ENCODE measurements at regions not wholly inside any gene's neighbourhood (a gene's known extent, or its start where the extent isn't known, plus 50 kb on each side); places are given as distances from the start of the nearest gene placed in this dataset.

- ChIA-PET CTCF (no interaction called here), POLR2A (ENCODE audit: unreplicated experiment) (no interaction called here)
- no peak overlapping the region for H4K8ac ChIP-seq (ENCODE audit: low read depth in 2 of 2, low read length in 2 of 2)
- no peak overlapping the region for H4K5ac ChIP-seq (ENCODE audit: low read depth, low read length)
- H2BK15ac ChIP-seq (ENCODE audit: low read depth, low read length), result no peak overlapping the region
- no peak overlapping the region for H2AK9ac ChIP-seq (replicated peaks; ENCODE audit: low read depth, low read length, poor library complexity)
- H2BK5ac ChIP-seq (ENCODE audit: low read depth, low read length, poor library complexity, severe bottlenecking), result no peak overlapping the region
- no peak overlapping the region for H2AK5ac ChIP-seq (ENCODE audit: low read depth, low read length)
- H3K27ac ChIP-seq (ENCODE audit: insufficient read depth, low read length), result no peak overlapping the region
- dilution Hi-C loops (cut with HindIII; ENCODE audit: low sequenced_read_pairs, unreplicated experiment), result no loop called here
- no peak overlapping the region for H3K4ac ChIP-seq (ENCODE audit: low read depth, low read length)
- no peak overlapping the region for H3K18ac ChIP-seq (ENCODE audit: low read depth, low read length)
- H3K14ac ChIP-seq (replicated peaks; ENCODE audit: low read depth, low read length), result no peak overlapping the region
- no peak for TF ChIP-seq CTCF (conservative IDR thresholded peaks at IDR 0.05; ENCODE audit: low read depth, low read length)
- TF ChIP-seq RFX5 (IDR thresholded peaks at IDR 0.05; ENCODE audit: low read depth, low read length), result no peak
- no peak for TF ChIP-seq ELK1 (IDR thresholded peaks at IDR 0.05; ENCODE audit: borderline replicate concordance, low read depth, low read length)
- TF ChIP-seq MAZ (IDR thresholded peaks at IDR 0.05; ENCODE audit: borderline replicate concordance, low read depth, low read length), result no peak
- TF ChIP-seq SMC3 (IDR thresholded peaks at IDR 0.05; ENCODE audit: low read depth, low read length), result no peak
- no peak for TF ChIP-seq POLR2A (IDR thresholded peaks at IDR 0.05; ENCODE audit: low read depth, low read length)
- TF ChIP-seq CEBPB (IDR thresholded peaks at IDR 0.05; ENCODE audit: low read depth, low read length), result no peak
- TF ChIP-seq MXI1 (IDR thresholded peaks at IDR 0.05; ENCODE audit: borderline replicate concordance, low read depth, low read length), result no peak
- TF ChIP-seq RCOR1 (IDR thresholded peaks at IDR 0.05; ENCODE audit: insufficient replicate concordance, low read length), result no peak
- TF ChIP-seq USF2 (IDR thresholded peaks at IDR 0.05; ENCODE audit: low read depth, low read length), result no peak
- TF ChIP-seq RAD21 (IDR thresholded peaks at IDR 0.05; ENCODE audit: low read length), result no peak
- TF ChIP-seq FOS (IDR thresholded peaks at IDR 0.05; ENCODE audit: low read depth, low read length), result no peak
- no peak for TF ChIP-seq NFE2L2 (IDR thresholded peaks at IDR 0.05; ENCODE audit: low read depth, low read length)
- TF ChIP-seq BHLHE40 (IDR thresholded peaks at IDR 0.05; ENCODE audit: low read depth, low read length), result no peak
- TF ChIP-seq MAFK (IDR thresholded peaks at IDR 0.05; ENCODE audit: low read depth, low read length), result no peak
- no peak for TF ChIP-seq CHD1 (IDR thresholded peaks at IDR 0.05; ENCODE audit: low read depth, low read length)
- no peak overlapping the region for H3K56ac ChIP-seq (ENCODE audit: extremely low read depth, insufficient read depth, low read length)
- ATAC-seq (ENCODE audit: low read depth) (no peak), DNase-seq (no peak)
- BruUV-seq (replicated peaks), result no TSS peak
- no peaks in the 10 kb centered on the region for H3K79me1 ChIP-seq (ENCODE audit: low read depth in 1 of 2, low read length in 2 of 2)
- H2BK20ac ChIP-seq (ENCODE audit: low read depth, low read length), result no peak overlapping the region
- intact Hi-C loops (cut with micrococcal nuclease), result no loop called here
- peaks cover 2% of the 10 kb centered on the region; the same call in 1 of the 2 replicates for H3K9me3 ChIP-seq (ENCODE audit: control insufficient read depth, insufficient read depth, low read length)
- no peak overlapping the region for H3K4me2 ChIP-seq (ENCODE audit: low read depth, low read length)
- H2AFZ ChIP-seq (replicated peaks; ENCODE audit: low read length, poor library complexity), result no peak overlapping the region
- no peak overlapping the region for H4K91ac ChIP-seq (ENCODE audit: insufficient read depth, low read depth, low read length)
- no peaks in the 10 kb centered on the region for H3K4me1 ChIP-seq (ENCODE audit: control insufficient read depth, insufficient read depth, low read length)
- H3K4me3 ChIP-seq (ENCODE audit: insufficient read depth, low read depth, low read length), result no peak overlapping the region
- H3K9me1 ChIP-seq (ENCODE audit: insufficient read depth, low read length), result no peaks in the 10 kb centered on the region
- H3K23ac ChIP-seq (ENCODE audit: low read depth, low read length), result no peak overlapping the region
- H3K36me3 ChIP-seq (ENCODE audit: control insufficient read depth, insufficient read depth, low read length), result no peaks in the 10 kb centered on the region
- no peaks in the 10 kb centered on the region for H4K20me1 ChIP-seq (ENCODE audit: insufficient read depth, low read length)
- in situ Hi-C loops (cut with MboI; ENCODE audit: low sequenced_read_pairs), result no loop called here
- H3K9ac ChIP-seq (ENCODE audit: low read depth, low read length), result no peak overlapping the region
- WGBS, 2 experiments (ENCODE audit: extremely low coverage in 2 of 2, insufficient read length in 1 of 2), result no CpG with 5 or more reads among the region's 3 CpGs
- no peaks in the 10 kb centered on the region for H3K27me3 ChIP-seq (ENCODE audit: control insufficient read depth, insufficient read depth, low read length)
- no peak overlapping the region for H2BK120ac ChIP-seq (ENCODE audit: low read depth, low read length)
Observed at GRCh38 chr4:166309286-166309685, 436.2 kb downstream of the TLL1 start.

Data from IMR-90 (cell line).